ENCODE measurements at regions not wholly inside any gene's neighbourhood (a gene's known extent, or its start where the extent isn't known, plus 50 kb on each side); places are given as distances from the start of the nearest gene placed in this dataset.

DNA sequence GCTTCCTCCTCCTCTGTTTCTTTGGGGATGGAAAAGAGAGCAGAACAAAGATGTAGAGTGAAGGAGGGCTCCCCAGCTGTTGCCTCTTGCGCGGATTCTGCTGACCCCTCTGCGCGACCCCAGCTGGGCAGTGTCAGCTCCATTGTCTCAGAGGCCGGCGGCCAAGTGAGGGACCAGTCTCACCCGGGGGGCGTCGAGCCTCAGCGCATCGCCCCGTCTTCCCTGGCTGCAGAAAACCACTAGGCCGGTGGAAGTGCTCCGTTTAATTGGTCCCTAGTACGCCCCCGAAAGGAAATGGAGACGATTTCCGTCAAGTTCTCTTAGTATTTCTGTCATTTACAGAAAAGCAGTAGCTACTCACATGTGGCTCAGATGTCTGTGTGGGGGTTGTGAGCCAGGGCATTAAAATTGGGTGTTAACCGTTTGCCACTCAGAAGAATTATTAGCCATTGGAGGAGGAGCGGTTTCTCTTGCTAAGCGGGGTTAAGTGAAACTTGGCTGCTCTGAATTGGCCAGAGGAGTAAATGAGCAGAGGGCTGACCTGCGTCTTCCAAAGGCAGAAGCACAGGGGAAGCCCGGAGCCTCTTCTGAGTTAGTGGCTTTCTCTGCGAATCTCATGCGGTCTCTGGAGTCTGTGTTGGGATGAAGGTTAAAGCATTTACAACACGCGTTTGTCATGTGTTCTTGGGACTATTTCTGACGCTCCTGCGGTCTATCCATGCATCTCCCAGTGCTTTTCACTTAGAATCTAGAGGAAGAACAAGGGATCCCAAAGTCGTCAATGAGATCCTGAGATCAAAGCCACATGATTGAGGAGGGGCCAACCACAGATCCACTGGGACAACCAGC lies 132.8 kb upstream of the MYO16 start:
- Histone ChIP-seq H3K4me3 (peak overlapping the region in 3 of 7 experiments; percentile 13 to 30 (median 25)), H3K27ac (no peak overlapping the region)

GRCh38 chr13:108500711-108501110 lies 128.7 kb upstream of the MYO16 start:
- no peak overlapping the region for H3K27ac ChIP-seq
- no peak overlapping the region for H3K4me3 ChIP-seq

DNA sequence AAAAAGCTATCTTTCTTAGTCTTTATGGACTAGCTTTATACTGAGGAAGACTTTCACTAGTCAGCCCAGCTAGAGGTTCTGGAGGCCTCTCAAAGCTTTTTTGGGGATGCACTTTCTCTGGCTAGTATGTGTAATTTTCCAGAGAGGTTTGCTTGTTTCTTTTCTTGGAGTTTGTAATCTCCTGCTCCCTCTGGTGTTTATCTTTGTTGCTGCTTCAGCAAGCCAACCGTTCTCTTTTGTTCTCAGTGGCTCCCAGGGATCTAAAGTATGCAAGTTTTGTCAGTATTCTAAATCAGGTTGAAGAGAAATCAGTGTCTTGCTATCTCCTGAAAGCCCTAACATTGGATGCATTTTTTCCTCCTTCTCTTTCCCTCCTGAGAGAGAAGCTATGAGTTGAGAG lies 121.1 kb upstream of the MYO16 start:
- Histone ChIP-seq H3K4me3 (no peak overlapping the region), H3K27ac (no peak overlapping the region)

DNA sequence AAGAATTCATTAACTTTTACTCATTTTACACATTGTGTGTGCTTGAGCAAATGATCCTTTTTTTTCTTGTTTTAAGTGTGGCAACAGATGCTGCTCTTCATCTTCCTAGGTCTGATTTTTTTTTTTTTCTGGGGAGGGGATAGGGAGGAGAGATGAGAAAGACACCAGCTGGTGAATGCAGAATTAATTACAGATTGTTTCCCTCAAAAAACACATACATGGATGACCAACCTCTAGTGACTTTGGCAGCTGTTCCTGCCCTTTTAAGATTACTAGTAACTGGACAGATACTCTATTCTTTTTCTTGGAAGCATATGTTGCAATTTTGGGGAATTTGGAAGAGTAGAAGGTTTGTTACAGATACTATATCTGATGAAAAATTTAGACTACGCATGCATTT lies 103.6 kb upstream of the MYO16 start:
- no peak overlapping the region for H3K27ac ChIP-seq
- no peak overlapping the region for H3K4me3 ChIP-seq

GRCh38 chr13:108526286-108526685 lies 103.1 kb upstream of the MYO16 start:
- no peak overlapping the region for H3K4me3 ChIP-seq
- no peak overlapping the region for H3K27ac ChIP-seq

DNA sequence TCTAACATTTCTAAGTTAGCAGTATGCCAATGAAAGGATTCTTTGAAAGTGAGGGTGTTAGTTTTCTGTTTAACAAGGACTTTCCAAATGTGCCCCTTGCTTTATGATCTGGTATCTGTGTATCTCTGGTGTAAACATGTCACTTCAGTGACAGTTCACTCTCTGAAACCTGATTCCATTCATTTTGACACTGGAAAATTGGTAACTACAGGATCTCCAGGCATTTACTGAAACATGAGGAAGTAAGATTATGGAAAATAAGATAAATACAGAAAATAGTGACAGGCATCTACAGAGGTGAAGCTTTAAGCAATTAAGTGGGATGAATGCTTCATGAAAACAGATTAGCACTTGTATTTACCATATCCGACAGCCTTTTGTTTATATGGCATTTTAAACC lies 101.6 kb upstream of the MYO16 start:
- Histone ChIP-seq H3K27ac (no peak overlapping the region), H3K4me3 (no peak overlapping the region)

DNA sequence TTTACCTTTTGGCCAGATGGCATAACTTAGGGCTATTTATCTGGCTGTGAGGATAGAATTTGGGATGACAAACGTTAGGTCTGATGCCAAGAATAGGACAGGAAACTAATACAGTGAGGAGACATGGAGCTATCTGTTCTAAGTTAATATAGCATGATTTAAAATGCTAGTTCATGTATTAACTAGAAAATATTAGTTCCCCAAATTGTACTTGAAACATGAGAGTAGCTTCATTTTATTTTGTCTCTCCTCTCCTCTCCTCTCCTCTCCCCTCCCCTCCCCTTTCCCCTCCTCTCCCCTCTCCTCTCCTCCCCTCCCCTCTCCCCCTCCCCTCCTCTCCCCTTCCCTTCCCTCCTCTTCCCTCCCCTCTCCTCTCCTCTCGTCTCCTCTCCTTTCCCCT lies 101.1 kb upstream of the MYO16 start:
- no peak overlapping the region for H3K4me3 ChIP-seq
- H3K27ac ChIP-seq = no peak overlapping the region

GRCh38 chr13:108533842-108534241 lies 95.6 kb upstream of the MYO16 start:
- Histone ChIP-seq H3K4me3 (no peak overlapping the region), H3K27ac (no peak overlapping the region)

DNA sequence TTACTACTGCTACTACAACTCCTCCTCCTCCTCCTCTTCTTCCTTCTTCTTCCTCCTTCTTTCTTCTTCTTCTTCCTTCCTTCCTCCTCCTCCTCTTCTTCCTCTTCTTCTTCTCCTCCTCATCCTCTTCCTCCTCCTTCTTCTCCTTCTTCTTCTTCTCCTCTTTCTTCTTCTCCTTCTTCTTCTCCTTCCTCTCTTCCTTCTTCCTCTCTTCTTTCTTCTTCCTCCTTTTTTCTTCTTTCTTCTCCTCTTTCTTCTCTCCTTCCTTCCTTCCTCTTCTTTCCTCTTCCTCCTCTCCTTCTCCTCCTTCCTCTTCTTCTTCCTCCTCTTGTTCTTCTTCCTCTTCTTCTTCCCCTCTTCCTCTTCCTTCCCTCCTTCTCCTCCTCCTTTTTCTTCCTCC lies 94.7 kb upstream of the MYO16 start:
- Histone ChIP-seq H3K4me3 (no peak overlapping the region), H3K27ac (no peak overlapping the region)

- no peak overlapping the region for H3K27ac ChIP-seq
Measured at GRCh38 chr13:108549934-108550333, 79.5 kb upstream of the MYO16 start.

GRCh38 chr13:108551674-108552073 lies 77.7 kb upstream of the MYO16 start:
- no peak overlapping the region for H3K4me3 ChIP-seq
- no peak overlapping the region for H3K27ac ChIP-seq

More at GRCh38 chr13:108549934-108550333, 79.5 kb upstream of the MYO16 start:
- no peak overlapping the region for H3K4me3 ChIP-seq

DNA sequence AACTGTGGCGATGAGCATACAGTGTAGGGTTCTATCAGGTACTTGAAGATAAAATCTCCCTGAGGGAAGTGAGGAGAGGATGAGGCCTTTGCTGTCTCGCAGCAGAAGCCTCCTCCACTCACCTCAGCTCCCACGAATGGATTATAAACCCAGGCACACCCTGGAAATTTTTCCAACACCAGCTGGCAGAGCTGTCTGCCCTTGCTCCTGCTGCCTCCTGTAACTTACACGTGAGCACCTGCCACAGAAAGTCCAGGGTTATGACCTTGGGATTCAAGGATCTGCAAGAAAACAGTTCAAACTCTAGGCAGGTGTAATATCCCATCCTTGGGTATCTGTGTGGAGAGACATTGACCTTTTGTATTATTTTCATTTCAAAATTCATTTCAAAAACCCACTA lies 70.9 kb upstream of the MYO16 start:
- no peak overlapping the region for H3K4me3 ChIP-seq
- no peak overlapping the region for H3K27ac ChIP-seq

DNA sequence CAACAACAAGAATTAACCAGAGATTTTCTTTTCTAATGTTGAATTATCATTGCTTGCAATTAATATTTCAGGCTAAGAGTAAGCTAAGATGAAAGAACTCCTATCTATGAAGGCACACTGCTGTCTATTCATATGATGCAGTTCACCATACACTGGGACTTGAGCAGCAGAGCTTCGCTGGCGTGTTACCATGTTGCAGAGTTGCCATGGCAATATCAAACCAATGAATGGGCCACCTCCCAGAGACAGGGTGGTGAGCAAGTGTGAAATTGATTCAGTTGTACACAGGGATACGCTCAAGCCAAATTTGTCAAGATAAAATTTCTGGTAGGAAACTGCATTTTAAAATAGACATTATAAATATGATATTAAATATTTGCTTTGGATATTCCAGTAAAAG lies 69.3 kb upstream of the MYO16 start:
- no peak overlapping the region for H3K4me3 ChIP-seq

GRCh38 chr13:108561149-108561548 lies 68.3 kb upstream of the MYO16 start:
- Histone ChIP-seq H3K4me3 (no peak overlapping the region), H3K27ac (no peak overlapping the region)

More for the DNA sequence above, 69.3 kb upstream of the MYO16 start:
- no peak overlapping the region for H3K27ac ChIP-seq

DNA sequence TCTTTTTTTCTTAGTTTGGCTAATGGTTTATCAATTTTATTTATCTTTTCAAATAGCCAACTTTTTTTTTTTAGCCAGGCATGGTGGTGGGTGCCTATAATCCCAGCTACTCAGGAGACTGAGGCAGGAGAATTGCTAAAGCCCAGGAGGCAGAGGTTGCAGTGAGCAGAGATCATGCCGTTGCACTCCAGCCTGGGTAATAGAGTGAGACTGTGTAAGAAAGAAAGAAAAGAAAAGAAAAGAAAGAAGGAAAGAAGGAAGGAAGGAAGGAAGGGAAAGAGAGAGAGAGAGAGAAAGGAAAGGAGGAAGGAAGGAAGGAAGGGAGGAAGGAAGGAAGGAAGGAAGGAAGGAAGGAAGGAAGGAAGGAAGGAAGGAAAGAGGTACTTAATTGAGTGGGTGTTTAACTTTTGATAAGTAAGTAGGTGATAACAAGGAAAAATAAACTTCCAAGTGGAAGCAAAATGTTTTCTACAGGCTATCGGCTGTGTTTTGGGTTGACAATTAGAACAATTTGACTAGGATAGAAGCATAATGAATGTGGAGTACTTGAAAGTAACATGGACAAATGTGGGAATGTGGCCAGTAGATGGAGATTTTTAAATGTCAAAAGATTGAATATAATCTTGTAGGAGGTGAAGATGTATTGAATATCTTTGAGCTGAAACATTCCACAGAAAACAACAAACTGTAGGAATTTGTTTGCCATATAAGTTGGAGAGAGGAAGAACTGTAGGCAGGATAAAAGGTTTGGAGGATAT lies 62.8 kb upstream of the MYO16 start:
- no peak overlapping the region for H3K27ac ChIP-seq
- no peak overlapping the region for H3K4me3 ChIP-seq

GRCh38 chr13:108572782-108573211 lies 56.6 kb upstream of the MYO16 start:
- Histone ChIP-seq H3K4me3 (no peak overlapping the region), H3K27ac (no peak overlapping the region)

DNA sequence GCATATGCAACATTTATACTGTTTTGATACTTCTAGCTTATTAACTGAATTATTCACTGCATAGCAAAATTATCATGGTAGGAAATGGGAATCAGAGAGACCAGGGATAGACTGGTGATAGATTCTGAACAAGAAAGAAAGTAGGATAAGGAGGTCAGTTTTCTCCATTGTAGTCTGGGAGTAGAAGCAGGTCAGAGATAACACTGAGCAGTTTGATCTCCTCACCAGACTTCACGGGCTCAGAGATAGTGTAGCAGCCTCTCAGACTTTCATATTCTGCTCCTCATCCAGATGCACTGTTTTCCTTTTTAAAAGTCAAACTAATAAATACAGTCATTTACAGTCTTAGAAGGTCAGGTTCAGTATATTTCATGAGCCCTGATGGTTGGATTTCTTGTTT lies 56.0 kb upstream of the MYO16 start:
- no peak overlapping the region for H3K4me3 ChIP-seq

GRCh38 chr13:108574856-108575255 lies 54.6 kb upstream of the MYO16 start:
- Histone ChIP-seq H3K27ac (no peak overlapping the region), H3K4me3 (no peak overlapping the region)

More for the DNA sequence above, 56.0 kb upstream of the MYO16 start:
- no peak overlapping the region for H3K27ac ChIP-seq

- Histone ChIP-seq H3K27ac (no peak overlapping the region), H3K4me3 (no peak overlapping the region)
Measured at GRCh38 chr13:108575430-108575829, 54.0 kb upstream of the MYO16 start.
